HepG2 (cell line): ENCODE measurements at regions not wholly inside any gene's neighbourhood (a gene's known extent, or its start where the extent isn't known, plus 50 kb on each side); places are given as distances from the start of the nearest gene placed in this dataset.

Source experiments
- AGO2 ChIP-seq: fragments of 200-400 bp; formaldehyde crosslinking; optimal IDR thresholded peaks from 2 replicates; pipeline ENCODE3; 2017; ENCODE audit warnings: mild to moderate bottlenecking, low read depth, low read length, moderate library complexity
- AKAP8 ChIP-seq: sonication (generic); formaldehyde crosslinking; IDR thresholded peaks from 2 replicates; pipeline ENCODE4 v1.5.1; 2020; ENCODE audit warnings: mild to moderate bottlenecking, missing genetic modification reagents
- CENPT ChIP-seq: sonication (generic); formaldehyde crosslinking; IDR thresholded peaks from 2 replicates; pipeline ENCODE4 v1.8.0; 2022; ENCODE audit warnings: low read depth, mild to moderate bottlenecking, moderate library complexity, missing genetic modification reagents
- FLYWCH1 ChIP-seq: sonication (generic); formaldehyde crosslinking; IDR thresholded peaks from 2 replicates; pipeline ENCODE4 v1.8.1; 2023; ENCODE audit warnings: mild to moderate bottlenecking, missing genetic modification reagents
- FOSL1 ChIP-seq: sonication (generic); formaldehyde crosslinking; IDR thresholded peaks from 2 replicates; pipeline ENCODE4 v1.9.0; 2021; ENCODE audit warnings: missing genetic modification reagents, borderline replicate concordance
- HDAC2 ChIP-seq: sonication (generic); formaldehyde crosslinking; IDR thresholded peaks from 2 replicates; pipeline ENCODE4 v1.4.0; 2020; ENCODE audit warnings: missing genetic modification reagents
- MAX ChIP-seq: IDR thresholded peaks from 2 replicates; pipeline ENCODE4 v1.6.1; 2012; ENCODE audit warnings: inconsistent platforms
- MTA1 ChIP-seq: sonication (generic); formaldehyde crosslinking; IDR thresholded peaks from 2 replicates; pipeline ENCODE4 v1.4.0; 2020; ENCODE audit warnings: missing genetic modification reagents, mild to moderate bottlenecking, borderline replicate concordance
- MYC ChIP-seq: sonication (generic); formaldehyde crosslinking; IDR thresholded peaks from 2 replicates; pipeline ENCODE4 v1.9.0; 2021; ENCODE audit warnings: missing genetic modification reagents, borderline replicate concordance
- NKX3-1 ChIP-seq: sonication (generic); formaldehyde crosslinking; IDR thresholded peaks from 2 replicates; pipeline ENCODE4 v1.5.0; 2020; ENCODE audit warnings: missing genetic modification reagents
- RELA ChIP-seq: sonication (generic); formaldehyde crosslinking; IDR thresholded peaks from 2 replicates; pipeline ENCODE4 v1.4.0; 2020; ENCODE audit warnings: missing genetic modification reagents
- TERF1 ChIP-seq: sonication (generic); formaldehyde crosslinking; IDR thresholded peaks from 2 replicates; pipeline ENCODE4 v1.8.0; 2022; ENCODE audit warnings: mild to moderate bottlenecking, missing genetic modification reagents, moderate library complexity
- ZFP36 ChIP-seq: fragments of 150-350 bp; IDR thresholded peaks from 2 replicates; pipeline ENCODE4 v1.6.1; 2018; ENCODE audit warnings: borderline replicate concordance, low read length, low read depth; ENCODE audit not compliant: partially characterized antibody
- ZKSCAN8 ChIP-seq: IDR thresholded peaks from 2 replicates; pipeline ENCODE4 v1.6.1; 2016; ENCODE audit warnings: borderline replicate concordance, missing genetic modification reagents, missing compliant biosample characterization
- ZNF101 ChIP-seq: sonication (generic); formaldehyde crosslinking; IDR thresholded peaks from 2 replicates; pipeline ENCODE4 v1.4.0; 2020; ENCODE audit warnings: mild to moderate bottlenecking, low read depth, missing genetic modification reagents, borderline replicate concordance
- ZNF251 ChIP-seq: sonication (generic); formaldehyde crosslinking; IDR thresholded peaks from 2 replicates; pipeline ENCODE4 v1.9.0; 2021; ENCODE audit warnings: mild to moderate bottlenecking, missing genetic modification reagents
- ZNF781 ChIP-seq: sonication (generic); formaldehyde crosslinking; IDR thresholded peaks from 2 replicates; pipeline ENCODE4 v1.5.1; 2020; ENCODE audit warnings: borderline replicate concordance, mild to moderate bottlenecking, missing genetic modification reagents; ENCODE audit errors: not compliant biosample characterization
- ZSCAN30 ChIP-seq: sonication (generic); formaldehyde crosslinking; IDR thresholded peaks from 2 replicates; pipeline ENCODE4 v1.5.0; 2020; ENCODE audit warnings: mild to moderate bottlenecking, missing genetic modification reagents
- TF ChIP-seq, protein P1 (sequence below): sonication (generic); formaldehyde crosslinking; IDR thresholded peaks from 2 replicates; pipeline ENCODE4 v1.4.0; 2020; ENCODE audit warnings: missing genetic modification reagents
- TF ChIP-seq, protein P2 (sequence below): sonication (generic); formaldehyde crosslinking; IDR thresholded peaks from 2 replicates; pipeline ENCODE4 v1.5.0; 2020; ENCODE audit warnings: mild to moderate bottlenecking, missing genetic modification reagents, moderate library complexity

- TF ChIP-seq, protein P1, sequence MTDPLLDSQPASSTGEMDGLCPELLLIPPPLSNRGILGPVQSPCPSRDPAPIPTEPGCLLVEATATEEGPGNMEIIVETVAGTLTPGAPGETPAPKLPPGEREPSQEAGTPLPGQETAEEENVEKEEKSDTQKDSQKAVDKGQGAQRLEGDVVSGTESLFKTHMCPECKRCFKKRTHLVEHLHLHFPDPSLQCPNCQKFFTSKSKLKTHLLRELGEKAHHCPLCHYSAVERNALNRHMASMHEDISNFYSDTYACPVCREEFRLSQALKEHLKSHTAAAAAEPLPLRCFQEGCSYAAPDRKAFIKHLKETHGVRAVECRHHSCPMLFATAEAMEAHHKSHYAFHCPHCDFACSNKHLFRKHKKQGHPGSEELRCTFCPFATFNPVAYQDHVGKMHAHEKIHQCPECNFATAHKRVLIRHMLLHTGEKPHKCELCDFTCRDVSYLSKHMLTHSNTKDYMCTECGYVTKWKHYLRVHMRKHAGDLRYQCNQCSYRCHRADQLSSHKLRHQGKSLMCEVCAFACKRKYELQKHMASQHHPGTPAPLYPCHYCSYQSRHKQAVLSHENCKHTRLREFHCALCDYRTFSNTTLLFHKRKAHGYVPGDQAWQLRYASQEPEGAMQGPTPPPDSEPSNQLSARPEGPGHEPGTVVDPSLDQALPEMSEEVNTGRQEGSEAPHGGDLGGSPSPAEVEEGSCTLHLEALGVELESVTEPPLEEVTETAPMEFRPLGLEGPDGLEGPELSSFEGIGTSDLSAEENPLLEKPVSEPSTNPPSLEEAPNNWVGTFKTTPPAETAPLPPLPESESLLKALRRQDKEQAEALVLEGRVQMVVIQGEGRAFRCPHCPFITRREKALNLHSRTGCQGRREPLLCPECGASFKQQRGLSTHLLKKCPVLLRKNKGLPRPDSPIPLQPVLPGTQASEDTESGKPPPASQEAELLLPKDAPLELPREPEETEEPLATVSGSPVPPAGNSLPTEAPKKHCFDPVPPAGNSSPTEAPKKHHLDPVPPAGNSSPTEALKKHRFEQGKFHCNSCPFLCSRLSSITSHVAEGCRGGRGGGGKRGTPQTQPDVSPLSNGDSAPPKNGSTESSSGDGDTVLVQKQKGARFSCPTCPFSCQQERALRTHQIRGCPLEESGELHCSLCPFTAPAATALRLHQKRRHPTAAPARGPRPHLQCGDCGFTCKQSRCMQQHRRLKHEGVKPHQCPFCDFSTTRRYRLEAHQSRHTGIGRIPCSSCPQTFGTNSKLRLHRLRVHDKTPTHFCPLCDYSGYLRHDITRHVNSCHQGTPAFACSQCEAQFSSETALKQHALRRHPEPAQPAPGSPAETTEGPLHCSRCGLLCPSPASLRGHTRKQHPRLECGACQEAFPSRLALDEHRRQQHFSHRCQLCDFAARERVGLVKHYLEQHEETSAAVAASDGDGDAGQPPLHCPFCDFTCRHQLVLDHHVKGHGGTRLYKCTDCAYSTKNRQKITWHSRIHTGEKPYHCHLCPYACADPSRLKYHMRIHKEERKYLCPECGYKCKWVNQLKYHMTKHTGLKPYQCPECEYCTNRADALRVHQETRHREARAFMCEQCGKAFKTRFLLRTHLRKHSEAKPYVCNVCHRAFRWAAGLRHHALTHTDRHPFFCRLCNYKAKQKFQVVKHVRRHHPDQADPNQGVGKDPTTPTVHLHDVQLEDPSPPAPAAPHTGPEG (CRISPR knock-in tag) = no peak
- TF ChIP-seq FOSL1 (CRISPR knock-in tag) (peak; percentile 48; the same call in 1 of the 2 replicates), ZNF251 (CRISPR knock-in tag) (no peak), FLYWCH1 (CRISPR knock-in tag) (no peak), MAX (peak; percentile 55), ZNF101 (no peak), TERF1 (no peak), HDAC2 (CRISPR knock-in tag) (peak; percentile 92), ZNF781 (no peak), ZKSCAN8 (CRISPR knock-in tag) (0 out of 2 replicates have a peak, but pooled peaks have one; percentile 36), CENPT (CRISPR knock-in tag) (no peak), NKX3-1 (CRISPR knock-in tag) (no peak), ZFP36 (no peak), ZSCAN30 (no peak), AGO2 (no peak), RELA (CRISPR knock-in tag) (no peak), MTA1 (CRISPR knock-in tag) (no peak), AKAP8 (CRISPR knock-in tag) (no peak), MYC (peak; percentile 34; the same call in 1 of the 2 replicates)
- TF ChIP-seq, protein P2, sequence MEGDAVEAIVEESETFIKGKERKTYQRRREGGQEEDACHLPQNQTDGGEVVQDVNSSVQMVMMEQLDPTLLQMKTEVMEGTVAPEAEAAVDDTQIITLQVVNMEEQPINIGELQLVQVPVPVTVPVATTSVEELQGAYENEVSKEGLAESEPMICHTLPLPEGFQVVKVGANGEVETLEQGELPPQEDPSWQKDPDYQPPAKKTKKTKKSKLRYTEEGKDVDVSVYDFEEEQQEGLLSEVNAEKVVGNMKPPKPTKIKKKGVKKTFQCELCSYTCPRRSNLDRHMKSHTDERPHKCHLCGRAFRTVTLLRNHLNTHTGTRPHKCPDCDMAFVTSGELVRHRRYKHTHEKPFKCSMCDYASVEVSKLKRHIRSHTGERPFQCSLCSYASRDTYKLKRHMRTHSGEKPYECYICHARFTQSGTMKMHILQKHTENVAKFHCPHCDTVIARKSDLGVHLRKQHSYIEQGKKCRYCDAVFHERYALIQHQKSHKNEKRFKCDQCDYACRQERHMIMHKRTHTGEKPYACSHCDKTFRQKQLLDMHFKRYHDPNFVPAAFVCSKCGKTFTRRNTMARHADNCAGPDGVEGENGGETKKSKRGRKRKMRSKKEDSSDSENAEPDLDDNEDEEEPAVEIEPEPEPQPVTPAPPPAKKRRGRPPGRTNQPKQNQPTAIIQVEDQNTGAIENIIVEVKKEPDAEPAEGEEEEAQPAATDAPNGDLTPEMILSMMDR = no peak; the same call in 1 of the 2 replicates
These were observed 88.2 kb downstream of the PSMG1 start (continued) for GRCh38 chr21:39094847-39095579.
